ENCODE measurements at regions not wholly inside any gene's neighbourhood (a gene's known extent, or its start where the extent isn't known, plus 50 kb on each side); places are given as distances from the start of the nearest gene placed in this dataset.
"Not testable (repeated sequence)": the region's sequence is repeated elsewhere in the genome, so short reads cannot be mapped to it uniquely, and the experiment has no call there.

DNA sequence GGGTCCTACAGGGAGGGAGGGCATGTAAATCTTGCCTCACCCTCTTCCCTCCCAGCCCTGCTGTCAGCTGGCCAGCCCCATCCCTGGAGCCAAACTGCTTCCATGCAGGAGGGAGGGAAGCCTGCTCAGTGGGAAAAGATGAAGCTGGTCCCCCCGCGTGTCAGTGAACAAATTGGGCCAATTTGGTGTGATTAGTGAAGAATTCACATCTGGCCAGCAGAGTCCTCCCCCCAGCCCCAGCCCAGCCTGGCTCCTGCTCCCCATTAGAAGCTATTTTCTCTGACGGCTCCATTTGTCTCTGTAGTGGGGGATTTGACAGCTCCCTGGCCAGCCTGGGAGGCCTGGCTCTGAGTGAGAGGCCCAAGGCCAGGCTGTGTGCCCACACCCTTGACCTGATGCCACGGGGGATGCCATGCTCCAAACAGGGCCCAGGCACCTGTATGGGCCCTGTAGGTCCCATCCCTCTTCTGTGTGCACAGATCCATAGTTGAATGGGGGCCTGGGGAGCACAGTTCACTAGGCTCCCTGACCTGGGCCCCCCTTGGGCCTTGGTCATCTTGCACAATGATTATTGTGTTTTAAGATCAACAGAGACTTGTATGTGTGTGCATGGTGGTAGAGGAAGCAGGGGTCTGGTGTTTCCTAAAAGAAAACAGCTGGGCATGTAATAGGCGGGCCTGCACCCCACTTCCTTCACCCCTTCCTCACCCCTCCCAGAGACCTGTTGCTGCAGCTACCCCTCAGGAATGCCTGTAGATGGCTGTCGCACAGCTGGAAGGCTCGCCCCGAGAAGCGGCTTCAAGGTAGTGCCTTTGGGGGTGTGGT, 50.7 kb upstream of the TAC4 start:
- no peak for DNase-seq

DNA sequence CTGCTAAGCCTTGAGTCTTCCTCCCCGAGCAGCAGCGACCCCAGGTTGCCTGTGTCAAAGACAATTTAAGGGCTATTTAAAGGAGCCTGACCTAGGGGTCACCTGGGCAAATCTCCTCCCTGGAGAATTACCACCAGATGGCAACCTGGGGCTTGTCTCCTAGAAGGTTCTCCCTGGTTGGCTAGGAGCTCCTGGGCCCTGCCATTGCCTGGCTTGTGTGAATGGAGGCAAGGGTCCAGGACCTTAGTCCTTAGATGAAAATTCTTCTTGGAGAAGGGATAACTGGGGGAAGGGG, 51.3 kb upstream of the TAC4 start:
- DNase-seq = no peak

DNA sequence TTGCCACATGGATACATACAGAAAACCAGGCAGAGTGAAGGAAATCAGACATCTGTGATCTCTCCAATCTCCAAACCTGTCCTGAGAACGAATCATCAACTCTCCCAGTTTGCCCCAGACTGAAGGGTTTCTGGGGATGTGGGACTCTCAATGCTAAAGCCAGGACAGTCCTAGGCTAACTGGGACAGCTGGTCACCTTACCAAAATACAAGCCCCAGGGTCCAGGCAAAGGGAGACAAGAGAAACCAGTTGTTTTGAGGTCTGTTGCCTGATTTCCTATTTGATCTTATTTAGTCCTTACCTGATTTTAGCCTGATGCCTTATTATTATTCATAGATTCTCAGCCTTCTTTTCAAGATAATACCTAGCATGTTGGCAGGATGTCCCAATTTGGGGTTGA, 51.7 kb upstream of the TAC4 start:
- no peak for DNase-seq

- not testable (repeated sequence) for DNase-seq
These were observed 52.9 kb upstream of the TAC4 start for GRCh38 chr17:49900801-49901200.

- no peak for DNase-seq
These were observed 53.8 kb upstream of the TAC4 start for GRCh38 chr17:49901460-49902331.

- no peak for DNase-seq
These were observed 55.7 kb upstream of the TAC4 start for GRCh38 chr17:49903523-49903922.

DNA sequence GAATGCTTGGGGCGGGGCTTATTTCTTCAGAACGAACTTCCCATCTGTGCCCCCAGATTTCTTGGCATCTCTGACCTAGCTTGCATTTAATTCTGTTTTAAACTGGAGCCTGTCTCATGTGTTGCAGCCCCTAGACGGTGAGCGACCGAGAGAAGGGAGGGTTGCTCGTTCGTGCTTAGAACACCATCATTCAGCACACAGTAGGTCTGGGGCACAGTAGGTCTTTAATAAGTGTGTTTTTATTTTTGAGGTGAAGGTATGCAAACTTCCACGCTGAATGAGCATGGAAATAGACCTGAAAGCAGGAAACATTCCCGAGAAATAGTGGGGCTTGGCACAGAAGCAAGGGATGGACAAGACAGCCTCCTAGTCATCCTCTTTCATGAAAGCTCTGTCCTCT, 57.0 kb upstream of the TAC4 start:
- no peak for DNase-seq

DNA sequence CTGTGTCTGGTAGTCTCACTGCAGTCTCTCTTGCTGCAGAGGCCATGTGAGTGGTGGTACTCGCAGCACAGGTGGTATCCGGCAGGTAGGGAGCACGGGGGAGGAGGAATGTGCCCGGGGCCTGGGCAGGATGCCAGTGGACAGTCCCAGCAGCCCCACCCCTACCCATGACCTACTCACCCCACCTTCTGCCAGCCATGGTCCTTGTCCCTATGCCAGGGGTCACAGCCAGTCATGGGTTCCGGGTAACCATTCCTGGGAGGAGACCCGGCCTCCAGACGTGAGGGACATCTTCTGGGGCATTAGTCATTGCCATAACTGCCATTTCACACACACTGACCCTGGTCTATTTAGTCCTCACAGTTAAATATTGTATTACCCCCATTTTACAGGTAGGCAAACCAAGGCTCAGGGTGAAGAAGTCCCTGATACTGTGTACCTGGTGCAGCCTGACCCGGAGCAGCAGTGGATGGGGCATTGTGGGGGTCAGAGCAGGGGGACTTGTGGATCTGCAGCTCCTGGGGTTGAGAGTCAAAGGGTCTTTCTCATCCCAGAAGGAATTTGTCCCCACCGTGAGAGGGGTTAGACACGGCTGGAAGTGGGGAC, 58.8 kb upstream of the TAC4 start:
- no peak for DNase-seq

DNA sequence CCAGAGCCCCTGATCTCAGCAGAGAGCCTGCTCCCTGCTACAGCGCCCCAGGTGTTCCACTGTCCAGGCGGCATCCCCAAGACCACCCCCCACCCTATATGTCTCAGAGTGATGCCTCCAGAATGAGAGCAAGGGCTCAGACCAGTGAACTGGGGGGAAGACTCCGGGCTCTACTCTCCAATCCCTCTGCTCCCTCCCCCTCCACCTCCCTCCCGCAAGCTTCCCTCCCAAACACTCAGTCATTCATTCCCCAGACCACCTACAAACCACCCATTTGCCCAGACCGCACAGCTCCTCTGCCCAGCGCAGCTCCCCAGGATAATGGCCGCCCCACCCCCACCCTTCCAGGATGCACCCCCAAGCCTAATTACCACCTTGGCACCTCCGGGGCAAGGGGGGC, 59.4 kb upstream of the TAC4 start:
- no peak for DNase-seq

DNA sequence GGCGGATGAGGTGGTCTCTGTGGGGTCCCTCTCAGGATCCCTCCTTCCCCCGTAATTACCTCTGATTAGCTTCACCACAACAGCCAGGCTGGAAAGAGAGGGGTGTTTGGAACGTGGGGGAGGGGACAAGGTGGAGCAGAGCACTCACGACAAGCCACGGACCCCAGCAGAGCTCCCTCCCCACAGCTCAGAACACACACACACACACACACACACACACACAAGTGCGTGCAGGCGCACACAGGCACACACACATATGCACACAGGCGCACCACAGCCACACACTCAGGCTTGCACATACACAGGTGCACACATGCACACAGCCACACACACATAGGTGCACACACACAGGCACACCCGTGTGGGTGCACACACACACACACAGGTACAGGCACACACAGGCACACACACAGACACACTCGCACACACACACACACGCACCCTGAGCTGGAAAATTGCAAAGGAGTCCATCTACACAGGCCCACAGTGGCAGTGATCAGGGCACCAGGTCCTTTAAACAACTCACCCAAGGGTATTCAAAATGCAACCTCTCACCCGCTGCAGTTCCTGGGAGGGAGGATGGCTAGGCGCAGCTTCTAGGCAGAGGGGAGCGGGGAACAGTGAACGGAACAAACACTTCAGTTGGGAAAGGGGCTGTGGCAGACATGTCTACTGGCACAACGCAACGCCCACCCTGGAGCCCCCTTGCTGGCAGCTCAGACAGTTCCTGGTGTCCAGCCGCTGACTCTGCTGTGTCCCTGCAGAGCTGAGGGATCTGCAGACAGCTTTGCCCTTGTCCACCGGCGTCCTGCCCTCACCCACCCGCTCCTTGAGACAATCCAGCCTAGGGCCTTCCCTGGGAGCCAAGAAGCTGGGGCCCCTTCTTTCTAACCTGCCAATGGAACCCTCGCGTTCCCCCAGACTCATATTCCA, 59.9 kb upstream of the DLX4 start:
- DNase-seq = no peak

GRCh38 chr17:49910094-49910857, 58.7 kb upstream of the DLX4 start:
- DNase-seq = no peak

DNA sequence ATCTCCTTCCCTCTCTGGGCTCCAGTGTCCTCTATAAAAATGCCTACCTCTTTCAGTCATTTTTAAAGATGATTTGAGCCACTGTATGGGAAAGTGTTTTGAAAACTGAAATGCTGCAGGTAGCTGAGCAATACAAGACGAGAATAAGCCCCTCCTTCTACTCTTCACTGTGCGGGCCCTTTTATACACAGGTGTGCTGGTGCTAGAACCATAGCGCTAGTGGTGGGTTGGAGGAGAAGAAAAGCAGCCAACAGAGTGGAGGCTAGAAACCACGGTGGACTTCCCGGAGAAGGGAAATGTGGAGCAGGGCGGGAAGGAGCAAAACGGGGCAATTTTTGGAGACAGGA, 58.2 kb upstream of the DLX4 start:
- DNase-seq = no peak

- no peak for DNase-seq
These were observed 57.3 kb upstream of the DLX4 start for GRCh38 chr17:49911719-49912118.

- DNase-seq = no peak
These were observed 55.5 kb upstream of the DLX4 start for GRCh38 chr17:49913226-49914095.

GRCh38 chr17:49914096-49914490, 54.9 kb upstream of the DLX4 start:
- DNase-seq = peak; percentile 33

- DNase-seq = no peak
These were observed 54.3 kb upstream of the DLX4 start for GRCh38 chr17:49914664-49915063.

GRCh38 chr17:49915260-49915659, 53.7 kb upstream of the DLX4 start:
- DNase-seq = no peak

GRCh38 chr17:49915670-49916069, 53.3 kb upstream of the DLX4 start:
- DNase-seq = no peak

DNA sequence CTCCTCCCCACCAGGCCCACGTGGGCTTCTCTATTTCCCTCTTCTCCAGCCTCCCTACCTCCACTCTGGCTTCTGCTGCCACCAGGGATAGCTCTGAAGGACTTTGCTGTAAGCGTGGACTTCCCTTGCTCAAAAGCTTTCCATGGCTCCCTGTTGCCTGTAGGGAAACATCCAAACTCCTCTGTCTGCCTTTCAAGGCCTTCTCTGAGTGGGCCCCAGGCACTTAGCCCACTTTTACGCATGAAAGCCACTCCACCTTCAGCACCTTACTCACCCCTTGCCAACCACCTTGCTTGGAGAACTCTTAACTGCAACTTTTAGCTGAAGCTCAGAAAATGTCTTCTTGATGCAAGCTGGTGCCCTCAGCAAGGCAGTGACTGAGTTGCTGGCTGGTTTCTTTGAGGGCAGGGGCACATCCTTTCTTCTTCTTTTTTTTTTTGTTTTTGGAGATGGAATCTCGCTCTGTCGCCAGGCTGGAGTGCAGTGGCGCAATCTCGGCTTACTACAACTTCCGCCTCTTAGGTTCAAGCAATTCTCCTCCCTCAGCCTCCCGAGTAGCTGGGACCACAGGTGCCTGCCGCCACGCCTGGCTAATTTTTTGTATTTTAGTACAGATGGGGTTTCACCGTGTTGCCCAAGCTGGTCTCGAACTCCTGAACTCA, 52.0 kb upstream of the DLX4 start:
- no peak for DNase-seq

DNA sequence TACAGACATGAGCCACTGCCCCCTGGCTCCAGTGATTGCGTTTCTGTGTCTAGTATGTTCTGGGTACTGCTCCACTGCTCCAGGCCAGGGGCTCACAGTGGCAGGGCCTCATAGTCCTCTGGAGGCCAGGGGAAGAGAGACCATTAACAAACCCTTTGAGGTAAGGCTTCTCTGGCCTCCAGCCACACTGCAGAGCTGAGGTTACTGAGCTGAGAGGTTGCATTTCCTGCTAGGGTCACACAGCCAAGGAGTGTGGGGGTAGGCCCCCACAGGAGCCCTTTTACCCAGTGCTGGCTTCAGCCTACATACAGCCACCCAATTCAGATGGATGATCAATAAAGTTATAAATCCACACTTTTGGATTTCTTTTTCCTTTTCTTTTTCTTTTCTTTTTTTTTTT, 50.4 kb upstream of the DLX4 start:
- DNase-seq = no peak
